ENCODE measurements at regions not wholly inside any gene's neighbourhood (a gene's known extent, or its start where the extent isn't known, plus 50 kb on each side); places are given as distances from the start of the nearest gene placed in this dataset.

DNA sequence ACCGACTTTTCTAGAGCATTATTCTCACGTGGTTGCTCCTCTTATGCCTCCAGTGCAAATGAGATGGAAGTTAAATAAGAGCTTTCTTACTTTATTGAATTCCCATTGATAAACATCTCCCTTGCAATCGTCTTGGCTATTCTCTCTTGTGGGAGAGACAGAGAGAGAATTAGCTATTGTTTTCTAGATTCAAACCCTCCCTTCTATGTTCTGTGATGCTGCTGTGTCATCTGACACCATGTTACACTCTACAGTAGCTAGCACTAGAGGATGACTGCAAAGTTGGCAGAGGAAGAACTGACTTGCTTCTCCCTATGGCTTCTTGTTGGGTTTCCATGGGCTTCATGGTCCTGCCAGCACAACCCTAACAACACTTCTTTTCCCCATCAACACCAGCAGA is 134.6 kb upstream of the RANBP3L start:
- no peak for TF ChIP-seq EZH2 (IDR thresholded peaks at IDR 0.05; ENCODE audit: low read length)
- TF ChIP-seq, protein P1, sequence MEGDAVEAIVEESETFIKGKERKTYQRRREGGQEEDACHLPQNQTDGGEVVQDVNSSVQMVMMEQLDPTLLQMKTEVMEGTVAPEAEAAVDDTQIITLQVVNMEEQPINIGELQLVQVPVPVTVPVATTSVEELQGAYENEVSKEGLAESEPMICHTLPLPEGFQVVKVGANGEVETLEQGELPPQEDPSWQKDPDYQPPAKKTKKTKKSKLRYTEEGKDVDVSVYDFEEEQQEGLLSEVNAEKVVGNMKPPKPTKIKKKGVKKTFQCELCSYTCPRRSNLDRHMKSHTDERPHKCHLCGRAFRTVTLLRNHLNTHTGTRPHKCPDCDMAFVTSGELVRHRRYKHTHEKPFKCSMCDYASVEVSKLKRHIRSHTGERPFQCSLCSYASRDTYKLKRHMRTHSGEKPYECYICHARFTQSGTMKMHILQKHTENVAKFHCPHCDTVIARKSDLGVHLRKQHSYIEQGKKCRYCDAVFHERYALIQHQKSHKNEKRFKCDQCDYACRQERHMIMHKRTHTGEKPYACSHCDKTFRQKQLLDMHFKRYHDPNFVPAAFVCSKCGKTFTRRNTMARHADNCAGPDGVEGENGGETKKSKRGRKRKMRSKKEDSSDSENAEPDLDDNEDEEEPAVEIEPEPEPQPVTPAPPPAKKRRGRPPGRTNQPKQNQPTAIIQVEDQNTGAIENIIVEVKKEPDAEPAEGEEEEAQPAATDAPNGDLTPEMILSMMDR (optimal IDR thresholded peaks at IDR 0.05 in 1 of 3, IDR thresholded peaks at IDR 0.05 in 1 of 3, conservative IDR thresholded peaks at IDR 0.05 in 1 of 3; ENCODE audit: extremely low read depth in 1 of 3, insufficient read depth in 2 of 3, low read length in 3 of 3), result no peak
- H3K27ac ChIP-seq (ENCODE audit: control insufficient read depth, insufficient read depth, low read length), result no peak overlapping the region
- no peak overlapping the region for H3K4me2 ChIP-seq (ENCODE audit: control insufficient read depth, extremely low read depth, insufficient read depth, low read depth, low read length)
- no peaks in the 10 kb centered on the region for H3K4me1 ChIP-seq (ENCODE audit: control insufficient read depth, extremely low read depth, insufficient read depth, low read length)
- dilution Hi-C loops (cut with MboI; ENCODE audit: extremely low pct_ligation_motif_present, low sequenced_read_pairs), result no loop called here
- no peak for FAIRE-seq
- no peak overlapping the region for H3K9ac ChIP-seq (ENCODE audit: control insufficient read depth, extremely low read depth, insufficient read depth, low read length)
- H4K20me1 ChIP-seq (ENCODE audit: control insufficient read depth, extremely low read depth, insufficient read depth, low read length), result no peaks in the 10 kb centered on the region
- no peak for DNase-seq (ENCODE audit: low read depth, low spot score)
- no peak overlapping the region for H3K4me3 ChIP-seq (ENCODE audit: control insufficient read depth in 2 of 3, extremely low read depth in 1 of 3, insufficient read depth in 2 of 3, low read depth in 1 of 3, low read length in 3 of 3)
- no peaks in the 10 kb centered on the region for H3K36me3 ChIP-seq (ENCODE audit: control insufficient read depth in 2 of 2, extremely low read depth in 1 of 2, insufficient read depth in 2 of 2, low read length in 2 of 2)
- H3K9me3 ChIP-seq (ENCODE audit: control insufficient read depth, low read depth, low read length), result no peaks in the 10 kb centered on the region
- H3K9me1 ChIP-seq (ENCODE audit: control insufficient read depth, extremely low read depth, insufficient read depth, low read length), result no peaks in the 10 kb centered on the region
- no peaks in the 10 kb centered on the region for H3K79me2 ChIP-seq (ENCODE audit: control insufficient read depth, insufficient read depth, low read length)
- H2AFZ ChIP-seq (ENCODE audit: control insufficient read depth, low read length), result no peak overlapping the region
- no peaks in the 10 kb centered on the region for H3K27me3 ChIP-seq (ENCODE audit: control insufficient read depth, extremely low read depth, insufficient read depth, low read length)

DNA sequence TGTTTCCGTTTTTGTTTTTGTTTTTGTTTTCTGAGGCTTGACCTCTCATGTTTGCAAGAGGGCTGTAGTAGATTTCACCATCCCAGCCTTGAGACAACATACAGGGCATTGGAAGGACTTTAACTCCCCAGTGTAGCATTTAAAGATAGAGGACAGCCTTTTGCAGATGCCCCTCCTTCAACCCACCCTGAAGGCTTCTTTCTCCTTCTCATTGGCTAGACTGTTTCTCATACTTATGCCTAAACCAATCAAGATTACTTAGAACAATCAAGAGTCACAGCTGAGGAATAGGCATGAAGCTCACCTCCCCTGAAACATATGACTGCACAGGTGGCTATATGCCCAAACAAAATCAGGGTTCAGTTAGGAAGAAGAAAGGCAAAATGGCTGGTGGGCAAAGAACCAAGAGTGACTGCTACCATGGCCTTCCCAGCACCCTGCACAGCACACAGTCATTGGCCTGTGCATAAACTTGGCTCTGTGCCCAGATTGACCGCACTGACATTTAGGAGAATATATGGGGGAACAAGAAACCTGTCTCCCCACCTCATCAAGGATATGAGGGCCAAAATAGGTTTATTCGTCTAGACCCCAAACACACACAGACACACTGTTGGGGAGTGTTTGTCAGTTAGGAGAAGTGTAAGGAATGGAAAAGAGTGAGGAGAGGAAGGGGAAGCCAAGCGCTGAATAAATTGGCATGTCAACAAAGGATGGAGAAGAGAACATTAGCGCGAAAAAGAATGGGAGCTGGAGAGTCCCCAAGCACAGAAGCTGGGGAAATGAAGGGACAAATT is 137.3 kb upstream of the RANBP3L start:
- Histone ChIP-seq H3K79me2 (ENCODE audit: control insufficient read depth, insufficient read depth, low read length) (no peaks in the 10 kb centered on the region), H3K27me3 (ENCODE audit: control insufficient read depth, extremely low read depth, insufficient read depth, low read length) (no peaks in the 10 kb centered on the region), H3K36me3 (ENCODE audit: control insufficient read depth in 2 of 2, extremely low read depth in 1 of 2, insufficient read depth in 2 of 2, low read length in 2 of 2) (no peaks in the 10 kb centered on the region), H3K9ac (ENCODE audit: control insufficient read depth, extremely low read depth, insufficient read depth, low read length) (no peak overlapping the region), H3K9me1 (ENCODE audit: control insufficient read depth, extremely low read depth, insufficient read depth, low read length) (no peaks in the 10 kb centered on the region), H3K27ac (ENCODE audit: control insufficient read depth, insufficient read depth, low read length) (no peak overlapping the region), H2AFZ (ENCODE audit: control insufficient read depth, low read length) (no peak overlapping the region), H3K4me3 (ENCODE audit: control insufficient read depth in 2 of 3, extremely low read depth in 1 of 3, insufficient read depth in 2 of 3, low read depth in 1 of 3, low read length in 3 of 3) (no peak overlapping the region), H3K4me2 (ENCODE audit: control insufficient read depth, extremely low read depth, insufficient read depth, low read depth, low read length) (no peak overlapping the region), H3K4me1 (ENCODE audit: control insufficient read depth, extremely low read depth, insufficient read depth, low read length) (peaks cover 23% of the 10 kb centered on the region), H3K9me3 (ENCODE audit: control insufficient read depth, low read depth, low read length) (no peaks in the 10 kb centered on the region), H4K20me1 (ENCODE audit: control insufficient read depth, extremely low read depth, insufficient read depth, low read length) (no peaks in the 10 kb centered on the region)
- no peak for TF ChIP-seq EZH2 (IDR thresholded peaks at IDR 0.05; ENCODE audit: low read length)
- TF ChIP-seq, protein P1 (optimal IDR thresholded peaks at IDR 0.05 in 1 of 3, IDR thresholded peaks at IDR 0.05 in 1 of 3, conservative IDR thresholded peaks at IDR 0.05 in 1 of 3; ENCODE audit: extremely low read depth in 1 of 3, insufficient read depth in 2 of 3, low read length in 3 of 3), result no peak
- dilution Hi-C loops (cut with MboI; ENCODE audit: extremely low pct_ligation_motif_present, low sequenced_read_pairs), result no loop called here
- FAIRE-seq (no peak), DNase-seq (ENCODE audit: low read depth, low spot score) (no peak)

All from keratinocyte (primary cell).